ENCODE measurements at regions not wholly inside any gene's neighbourhood (a gene's known extent, or its start where the extent isn't known, plus 50 kb on each side); places are given as distances from the start of the nearest gene placed in this dataset.

DNA sequence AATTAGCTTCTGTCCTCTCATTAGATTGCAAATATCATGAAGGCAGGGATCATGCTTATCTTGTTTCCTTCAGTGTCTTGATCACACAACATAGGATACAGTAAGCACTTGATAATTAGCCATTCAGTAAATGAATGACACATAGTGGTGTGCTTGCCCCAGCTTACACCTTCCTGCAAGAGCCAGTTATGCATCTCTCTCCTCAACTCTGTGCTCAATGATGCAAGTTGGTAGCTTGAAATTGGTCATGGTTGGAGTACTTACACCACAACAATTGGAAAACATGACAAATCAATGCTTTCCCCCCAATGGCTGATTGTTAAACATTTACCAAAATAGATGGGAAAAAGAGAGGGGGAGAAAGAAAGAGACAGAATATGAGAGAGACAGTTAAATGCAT, 129.2 kb downstream of the NUF2 start:
- TF ChIP-seq, protein P1, sequence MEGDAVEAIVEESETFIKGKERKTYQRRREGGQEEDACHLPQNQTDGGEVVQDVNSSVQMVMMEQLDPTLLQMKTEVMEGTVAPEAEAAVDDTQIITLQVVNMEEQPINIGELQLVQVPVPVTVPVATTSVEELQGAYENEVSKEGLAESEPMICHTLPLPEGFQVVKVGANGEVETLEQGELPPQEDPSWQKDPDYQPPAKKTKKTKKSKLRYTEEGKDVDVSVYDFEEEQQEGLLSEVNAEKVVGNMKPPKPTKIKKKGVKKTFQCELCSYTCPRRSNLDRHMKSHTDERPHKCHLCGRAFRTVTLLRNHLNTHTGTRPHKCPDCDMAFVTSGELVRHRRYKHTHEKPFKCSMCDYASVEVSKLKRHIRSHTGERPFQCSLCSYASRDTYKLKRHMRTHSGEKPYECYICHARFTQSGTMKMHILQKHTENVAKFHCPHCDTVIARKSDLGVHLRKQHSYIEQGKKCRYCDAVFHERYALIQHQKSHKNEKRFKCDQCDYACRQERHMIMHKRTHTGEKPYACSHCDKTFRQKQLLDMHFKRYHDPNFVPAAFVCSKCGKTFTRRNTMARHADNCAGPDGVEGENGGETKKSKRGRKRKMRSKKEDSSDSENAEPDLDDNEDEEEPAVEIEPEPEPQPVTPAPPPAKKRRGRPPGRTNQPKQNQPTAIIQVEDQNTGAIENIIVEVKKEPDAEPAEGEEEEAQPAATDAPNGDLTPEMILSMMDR (IDR thresholded peaks at IDR 0.05), result no peak
- no peak for TF ChIP-seq POLR2A (IDR thresholded peaks at IDR 0.05)
